Neural progenitor cell (in vitro differentiated cells): ENCODE measurements at regions not wholly inside any gene's neighbourhood (a gene's known extent, or its start where the extent isn't known, plus 50 kb on each side); places are given as distances from the start of the nearest gene placed in this dataset.

Source experiments
- EZH2 ChIP-seq: fragments of 200-600 bp; sonication (generic); IDR thresholded peaks from 2 replicates; pipeline ENCODE4 v1.6.1; 2017; ENCODE audit warnings: antibody characterized with exemption, mild to moderate bottlenecking, moderate library complexity
- TF ChIP-seq, protein P1 (sequence below): fragments of 200-600 bp; sonication (generic); IDR thresholded peaks from 2 replicates; pipeline ENCODE4 v1.5.1; 2017; ENCODE audit warnings: antibody characterized with exemption, mild to moderate bottlenecking

DNA sequence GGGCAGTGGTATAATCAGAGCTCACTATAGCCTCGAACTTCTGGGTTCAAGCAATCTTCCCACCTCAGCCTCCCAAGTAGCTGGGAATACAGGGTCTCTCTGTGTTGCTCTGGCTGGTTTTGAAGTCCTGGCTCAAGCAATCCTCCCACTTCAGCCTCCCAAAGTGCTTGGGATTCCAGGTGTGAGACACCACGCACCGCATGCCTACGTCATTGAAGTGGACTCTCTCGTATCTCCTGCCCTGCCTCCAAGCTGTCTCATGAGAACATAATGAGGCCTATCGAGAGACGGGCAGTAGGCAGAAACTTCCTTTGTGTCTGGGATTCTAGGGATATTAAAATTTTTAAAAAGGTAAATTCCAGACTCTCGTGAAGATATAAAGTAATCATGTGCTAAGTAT lies 65.0 kb upstream of the NLGN4X start:
- TF ChIP-seq, protein P1, sequence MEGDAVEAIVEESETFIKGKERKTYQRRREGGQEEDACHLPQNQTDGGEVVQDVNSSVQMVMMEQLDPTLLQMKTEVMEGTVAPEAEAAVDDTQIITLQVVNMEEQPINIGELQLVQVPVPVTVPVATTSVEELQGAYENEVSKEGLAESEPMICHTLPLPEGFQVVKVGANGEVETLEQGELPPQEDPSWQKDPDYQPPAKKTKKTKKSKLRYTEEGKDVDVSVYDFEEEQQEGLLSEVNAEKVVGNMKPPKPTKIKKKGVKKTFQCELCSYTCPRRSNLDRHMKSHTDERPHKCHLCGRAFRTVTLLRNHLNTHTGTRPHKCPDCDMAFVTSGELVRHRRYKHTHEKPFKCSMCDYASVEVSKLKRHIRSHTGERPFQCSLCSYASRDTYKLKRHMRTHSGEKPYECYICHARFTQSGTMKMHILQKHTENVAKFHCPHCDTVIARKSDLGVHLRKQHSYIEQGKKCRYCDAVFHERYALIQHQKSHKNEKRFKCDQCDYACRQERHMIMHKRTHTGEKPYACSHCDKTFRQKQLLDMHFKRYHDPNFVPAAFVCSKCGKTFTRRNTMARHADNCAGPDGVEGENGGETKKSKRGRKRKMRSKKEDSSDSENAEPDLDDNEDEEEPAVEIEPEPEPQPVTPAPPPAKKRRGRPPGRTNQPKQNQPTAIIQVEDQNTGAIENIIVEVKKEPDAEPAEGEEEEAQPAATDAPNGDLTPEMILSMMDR = no peak
- no peak for TF ChIP-seq EZH2
